NCI-H2107 treated with DMSO at 0.1 percent for 48 hours (cell line): ENCODE measurements at regions not wholly inside any gene's neighbourhood (a gene's known extent, or its start where the extent isn't known, plus 50 kb on each side); places are given as distances from the start of the nearest gene placed in this dataset.

Experiments used
- DNase-seq: peaks from one replicate; lab custom pipeline; 2025; ENCODE audit not compliant: unreplicated experiment; lab: John Stamatoyannopoulos, UW

- no peak for DNase-seq
Measured at GRCh38 chr3:154775821-154776548, 304.1 kb upstream of the MME start.

- DNase-seq, result no peak
Measured at GRCh38 chr3:154766765-154767503, 313.2 kb upstream of the MME start.

DNA sequence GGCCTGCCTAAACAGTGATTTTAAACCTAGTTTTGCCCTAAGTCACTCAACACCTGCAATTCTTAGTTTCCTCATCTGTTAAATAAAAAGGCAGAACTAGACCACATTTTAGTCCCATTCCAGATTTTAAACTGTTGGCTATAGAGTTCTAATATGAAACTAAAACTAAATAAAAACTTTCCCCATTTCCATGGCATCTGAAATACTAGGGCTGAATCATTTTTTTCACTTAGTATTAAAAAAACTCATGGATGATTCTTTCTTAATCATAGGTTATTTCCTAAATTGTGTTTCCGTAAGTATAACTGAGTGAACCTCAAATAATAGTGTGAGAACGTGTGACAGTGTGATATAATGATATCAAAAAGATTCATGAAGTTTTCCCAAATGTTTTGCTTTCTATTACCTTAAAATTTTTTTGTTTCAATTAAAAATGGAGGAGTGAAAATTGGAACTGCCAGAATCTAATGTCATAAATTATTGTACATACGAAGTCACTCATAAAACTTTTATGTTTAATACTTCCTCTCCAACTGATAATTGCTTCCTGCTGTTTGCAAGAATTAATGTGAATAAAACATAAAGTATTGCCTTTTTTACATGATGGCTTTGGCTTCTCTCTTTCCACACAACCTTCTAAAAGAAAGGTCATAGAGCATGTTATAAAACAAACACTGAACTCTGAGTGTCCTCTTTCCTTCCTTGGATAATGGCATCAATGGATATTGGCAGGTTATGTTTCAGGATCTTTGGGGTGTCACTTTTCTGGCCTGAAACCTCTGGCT is 315.1 kb upstream of the MME start:
- no peak for DNase-seq

- no peak for DNase-seq
Measured at GRCh38 chr3:154762486-154762885, 317.6 kb upstream of the MME start.

GRCh38 chr3:154759966-154760365 is 320.2 kb upstream of the MME start:
- DNase-seq, result no peak

DNA sequence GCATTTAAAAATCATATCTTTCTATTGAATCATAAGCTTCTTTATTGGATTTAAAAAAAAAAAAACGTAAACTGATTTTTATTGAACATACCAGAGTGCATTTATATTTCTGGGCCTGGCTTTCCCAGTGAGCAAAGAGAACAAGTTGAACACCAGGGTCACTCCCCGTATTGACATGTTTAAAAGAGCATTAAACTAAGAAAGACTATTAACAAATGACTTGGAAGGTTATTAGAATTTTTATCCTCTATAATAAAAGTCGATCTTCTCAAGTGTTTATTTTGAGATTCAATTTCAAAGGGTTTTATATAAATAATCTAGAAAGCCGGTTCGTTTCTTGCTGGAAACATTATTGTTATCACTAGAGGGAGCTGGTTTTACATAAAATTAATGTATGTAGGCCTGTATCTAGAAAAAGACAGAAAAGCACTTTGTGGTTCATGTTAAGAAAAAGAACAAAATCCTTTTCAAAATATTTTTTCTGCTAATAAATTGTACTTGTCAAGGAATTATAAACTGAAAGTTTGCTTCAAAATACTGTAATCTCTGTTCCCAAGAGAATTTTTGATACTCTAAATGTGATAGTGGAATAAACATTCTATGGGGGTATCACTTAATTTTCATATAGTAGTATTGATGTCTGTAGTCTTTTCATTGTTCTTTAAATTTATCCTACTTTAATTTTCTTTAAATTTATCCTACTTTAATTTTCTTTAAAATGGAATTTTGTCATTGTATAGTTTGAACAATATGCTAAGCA is 321.8 kb upstream of the MME start:
- peak; percentile 52 for DNase-seq

DNA sequence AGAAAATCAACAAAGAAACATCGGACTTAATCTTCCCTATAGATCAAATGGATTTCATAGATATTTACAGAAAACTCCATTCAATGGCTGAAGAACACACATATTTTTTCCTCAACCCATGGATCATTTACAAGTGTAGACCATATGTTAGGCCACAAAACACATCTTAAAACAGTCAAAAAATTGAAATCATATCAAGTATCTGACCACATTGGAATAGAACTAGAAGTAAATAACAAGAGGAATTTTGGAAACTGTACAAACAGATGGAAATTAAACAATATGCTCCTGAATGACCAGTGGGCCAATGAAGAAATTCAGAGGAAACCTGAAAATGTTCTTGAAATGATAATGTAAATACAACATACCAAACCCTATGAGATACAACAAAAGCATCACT is 323.1 kb upstream of the GPR149 start:
- DNase-seq, result no peak

DNA sequence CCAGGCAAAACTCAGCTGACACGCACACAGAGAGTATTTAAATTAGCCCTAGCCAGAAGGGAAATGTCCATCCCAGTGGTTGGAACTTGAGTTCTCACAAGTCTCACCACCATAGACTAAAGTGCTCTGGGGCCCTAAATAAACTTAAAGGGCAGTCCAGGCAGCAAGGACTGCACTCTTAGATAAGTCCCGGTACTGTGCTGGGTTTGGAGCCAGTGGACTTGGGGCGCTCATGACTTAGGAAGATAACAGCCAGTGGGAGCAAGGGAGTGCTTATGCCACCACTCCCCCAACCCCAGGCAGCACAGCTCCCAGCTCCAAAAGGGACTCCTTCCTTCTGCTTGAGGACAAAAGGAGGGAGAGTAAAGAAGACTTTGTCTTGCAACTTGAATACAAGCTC is 319.5 kb upstream of the GPR149 start:
- no peak for DNase-seq

DNA sequence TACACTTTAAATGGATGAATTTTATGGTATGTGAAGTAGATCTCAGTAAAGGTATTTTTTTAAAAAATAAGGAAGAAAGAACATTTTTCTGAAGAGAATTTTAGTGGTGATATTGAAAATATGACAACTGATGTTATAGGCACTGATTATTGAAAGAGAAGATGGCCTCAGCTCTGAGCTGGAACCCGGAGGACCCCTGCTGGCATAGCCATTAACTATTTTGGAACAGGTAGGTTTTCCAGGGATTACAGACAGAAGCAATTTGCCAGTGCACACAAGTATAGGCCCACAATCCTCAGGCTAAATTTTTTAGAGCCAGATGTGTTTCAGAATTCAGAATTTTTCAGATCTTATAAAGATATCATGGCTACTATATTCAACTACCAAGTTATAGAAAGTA is 315.9 kb upstream of the GPR149 start:
- DNase-seq, result no peak

DNA sequence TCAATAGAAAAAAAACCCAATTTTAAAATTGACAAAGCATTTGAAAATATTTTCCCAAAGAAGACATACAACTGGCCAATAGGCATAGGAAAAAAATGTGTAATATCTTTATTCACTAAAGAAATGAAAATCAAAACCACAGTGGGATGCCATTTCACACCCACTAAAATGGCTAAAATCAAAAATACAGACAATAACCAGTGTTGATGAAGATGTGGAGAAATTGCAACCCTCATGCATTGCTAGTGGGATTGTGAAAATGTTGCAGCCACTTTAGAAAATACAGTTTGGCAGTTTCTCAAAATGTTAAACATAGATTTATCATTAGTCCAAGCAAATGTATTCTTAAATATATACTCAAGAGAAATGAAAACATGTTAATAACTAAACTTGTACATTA is 315.1 kb upstream of the GPR149 start:
- no peak for DNase-seq

DNA sequence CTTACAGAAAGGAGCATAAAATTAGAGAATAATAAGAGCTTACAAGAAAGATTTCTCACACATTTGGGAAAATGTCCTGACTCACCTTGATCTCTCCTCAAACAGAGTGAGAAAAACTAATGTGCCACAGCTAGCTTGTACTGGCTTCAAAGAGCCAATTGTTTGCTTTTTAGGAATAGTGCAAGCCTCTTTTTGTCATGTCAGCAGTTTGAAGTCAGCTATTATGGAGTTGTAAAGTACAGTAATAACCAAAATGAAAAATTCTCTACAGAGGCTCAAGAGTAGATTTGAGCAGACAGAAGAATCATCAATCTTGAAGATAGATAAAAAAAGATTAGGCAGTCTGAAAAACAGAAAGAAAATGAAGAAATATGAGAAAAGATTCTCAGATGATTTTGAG is 313.4 kb upstream of the GPR149 start:
- DNase-seq, result no peak

GRCh38 chr3:154734468-154734867 is 304.5 kb upstream of the GPR149 start:
- no peak for DNase-seq

DNA sequence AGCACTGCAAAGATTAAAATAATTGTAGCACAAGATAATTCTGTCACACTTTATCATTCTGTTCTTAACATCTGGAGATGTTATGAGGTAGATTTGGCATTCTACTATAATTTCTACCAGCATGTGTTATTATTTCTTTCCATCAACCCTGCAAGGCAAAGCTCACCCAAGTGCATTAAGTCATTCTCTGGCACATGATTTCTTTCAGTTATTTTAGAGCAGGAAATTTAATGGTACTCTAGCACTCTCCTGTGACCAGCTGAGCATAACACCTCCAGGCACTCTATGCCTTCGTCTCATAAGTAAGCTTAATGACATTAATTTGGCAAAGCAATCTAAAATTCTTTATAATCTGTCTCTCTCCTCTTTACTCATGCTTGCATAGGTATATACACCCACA is 300.2 kb upstream of the GPR149 start:
- peak; percentile 62 for DNase-seq

- no peak for DNase-seq
Measured at GRCh38 chr3:154729741-154730140, 299.8 kb upstream of the GPR149 start.

DNA sequence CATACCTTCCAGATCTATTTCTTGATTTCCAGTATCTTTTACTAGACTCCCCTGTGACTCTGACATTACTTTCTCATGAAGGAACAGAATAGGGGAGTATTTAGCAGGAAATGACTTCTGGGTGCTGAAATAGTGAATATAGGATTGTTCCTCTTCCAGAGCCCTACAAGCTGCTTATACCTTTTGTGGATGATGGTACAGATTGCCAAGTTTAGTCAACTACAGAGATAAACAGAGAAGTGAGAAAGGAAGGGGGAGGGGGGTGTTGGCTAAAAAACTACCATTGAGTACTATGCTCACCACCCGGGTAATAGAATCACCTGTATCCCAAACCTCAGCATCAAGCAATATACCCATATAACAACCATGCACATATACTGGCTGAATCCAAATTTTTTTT is 298.3 kb upstream of the GPR149 start:
- no peak for DNase-seq

- DNase-seq, result no peak
Measured at GRCh38 chr3:154720921-154721320, 290.9 kb upstream of the GPR149 start.

DNA sequence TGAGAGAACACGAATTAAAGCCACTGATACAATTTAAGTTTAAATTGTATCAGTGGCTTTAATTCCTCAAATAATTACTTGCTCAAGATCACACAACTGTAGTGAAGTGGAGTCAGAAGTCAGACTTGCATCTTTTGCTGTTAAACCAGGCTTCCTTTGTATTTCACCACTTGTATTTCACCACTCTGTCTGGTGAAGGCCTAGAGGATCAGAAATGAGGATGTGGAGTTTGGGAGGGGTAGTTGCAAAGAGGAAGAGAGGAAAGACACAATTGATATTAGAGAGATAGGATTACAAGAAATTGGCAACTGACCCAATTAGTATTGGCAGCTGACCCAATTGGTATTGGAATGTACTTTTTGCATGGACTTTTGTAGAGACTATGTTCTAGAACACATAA is 288.1 kb upstream of the GPR149 start:
- DNase-seq, result no peak

DNA sequence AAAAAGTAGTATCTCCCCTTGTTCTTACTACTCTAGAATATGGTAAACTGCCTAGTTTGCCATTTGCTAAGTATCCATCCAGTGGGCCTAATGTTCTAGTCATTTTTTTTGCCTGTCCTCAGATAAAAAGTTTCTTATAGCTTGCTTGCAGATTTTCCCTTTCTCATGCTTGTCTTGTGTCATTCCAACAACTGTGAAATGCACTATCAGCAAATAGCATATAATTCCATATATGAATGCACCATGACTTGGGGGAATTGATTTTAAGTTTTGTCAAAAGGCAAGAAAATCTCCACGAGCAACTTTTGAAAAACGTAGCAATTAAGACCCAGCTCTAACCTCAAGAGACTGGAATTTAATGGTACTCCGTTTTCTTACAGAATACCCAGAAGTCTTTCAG is 286.2 kb upstream of the GPR149 start:
- DNase-seq, result no peak

- DNase-seq, result no peak
Measured at GRCh38 chr3:154708554-154708953, 278.6 kb upstream of the GPR149 start.

GRCh38 chr3:154701055-154701454 is 271.1 kb upstream of the GPR149 start:
- DNase-seq, result no peak

DNA sequence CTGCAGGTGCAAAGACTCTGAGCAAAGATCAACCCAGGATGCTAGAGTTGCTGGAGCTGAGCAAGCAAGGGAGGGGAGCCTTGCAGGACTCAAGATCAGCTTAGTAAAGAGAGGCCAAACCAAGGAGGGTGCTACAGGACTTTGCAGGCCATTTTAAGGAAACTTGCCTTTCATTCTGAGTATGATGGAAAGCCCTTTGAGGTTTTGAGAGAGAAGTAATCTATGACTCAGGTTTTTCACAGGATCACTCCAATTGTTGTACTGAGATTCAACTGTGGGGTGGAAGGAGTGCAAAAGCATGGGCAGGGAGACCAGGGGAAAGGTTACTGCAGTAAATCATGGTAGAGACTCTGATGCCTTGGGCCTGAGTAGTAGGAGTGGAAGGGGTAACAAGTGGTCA is 260.4 kb upstream of the GPR149 start:
- DNase-seq, result no peak
